GM12878 (cell line): ENCODE measurements at regions not wholly inside any gene's neighbourhood (a gene's known extent, or its start where the extent isn't known, plus 50 kb on each side); places are given as distances from the start of the nearest gene placed in this dataset.

Experiments
- ATAC-seq: fragments of 200-7000 bp; cut with Tn5 transposase; 3 replicates; pipeline ENCODE4 v1.9.1; 2020; ENCODE audit warnings: mild to moderate bottlenecking, moderate library complexity
- BruUV-seq: library from RNA; stranded (reverse); fragments of 400-500 nt; replicated peaks from 2 replicates; lab custom pipeline; 2021; lab: Mats Ljungman, UMichigan
- CTCF ChIA-PET: fragments of 300-600 bp; sonication (Branson Sonifier 250); formaldehyde crosslinking; extraction: SDS; loops from one replicate; lab custom pipeline; 2021; ENCODE audit warnings: inconsistent platforms; lab: Yijun Ruan, JAX
- POLR2A ChIA-PET: fragments of 350-600 bp; formaldehyde crosslinking; extraction: SDS; loops from one replicate; lab custom pipeline; 2021; ENCODE audit warnings: inconsistent platforms; lab: Charles Lee
- RAD21 ChIA-PET: fragments of 300-600 bp; sonication (Branson Sonifier 250); formaldehyde crosslinking; loops from one replicate; lab custom pipeline; 2023; ENCODE audit warnings: antibody characterized with exemption; ENCODE audit not compliant: unreplicated experiment; lab: Charles Lee
- SMC1A ChIA-PET: fragments of 300-600 bp; sonication (Branson Sonifier 250); formaldehyde crosslinking; loops from one replicate; lab custom pipeline; 2023; ENCODE audit not compliant: unreplicated experiment, uncharacterized antibody; lab: Charles Lee
- DNase-seq: peaks from one replicate; pipeline ENCODE4 v3.0.0-alpha.2; 2011; ENCODE audit warnings: low read depth, low spot score
- FAIRE-seq: peaks from 3 replicates; lab custom pipeline; 2011; peaks lifted over from hg19 to GRCh38; lab: Jason Lieb, UNC
- H2AFZ ChIP-seq: 2 replicates; pipeline ENCODE4 v1.6.0; 2011; ENCODE audit warnings: low read depth, low read length, control low read depth; ENCODE audit not compliant: control insufficient read depth
- H3K27ac ChIP-seq: 2 replicates; pipeline ENCODE4 v1.5.1; 2011; ENCODE audit warnings: control low read depth; ENCODE audit not compliant: control insufficient read depth, insufficient read depth
- H3K27me3 ChIP-seq, 2 experiments: replicated peaks in 1 of 2; 2 replicates each; pipeline versions ENCODE4 v1.6.0 to v1.6.1; 2011; ENCODE audit warnings: low read length in 1 of 2; ENCODE audit not compliant: control insufficient read depth in 2 of 2, insufficient read depth in 2 of 2
- H3K36me3 ChIP-seq, 2 experiments: 2 replicates each; pipeline ENCODE4 v1.5.1; 2011; ENCODE audit warnings: low read length in 1 of 2; ENCODE audit not compliant: control insufficient read depth in 2 of 2, insufficient read depth in 2 of 2
- H3K4me1 ChIP-seq: 2 replicates; pipeline ENCODE4 v1.6.1; 2011; ENCODE audit warnings: mild to moderate bottlenecking, low read length, moderate library complexity, mixed read lengths; ENCODE audit not compliant: control insufficient read depth, insufficient read depth
- H3K4me2 ChIP-seq: 2 replicates; pipeline ENCODE4 v1.6.0; 2011; ENCODE audit warnings: control low read depth; ENCODE audit not compliant: control insufficient read depth, insufficient read depth
- H3K4me3 ChIP-seq: fragments of 200-600 bp; sonication (generic); 2 replicates; pipeline ENCODE4 v1.5.1; 2016
- H3K79me2 ChIP-seq: 2 replicates; pipeline ENCODE4 v1.6.0; 2011; ENCODE audit warnings: low read length; ENCODE audit not compliant: control insufficient read depth, insufficient read depth
- H3K9ac ChIP-seq: 2 replicates; pipeline ENCODE4 v1.8.0; 2011; ENCODE audit warnings: low read length, control low read depth, mixed read lengths; ENCODE audit not compliant: control insufficient read depth, insufficient read depth
- H3K9me3 ChIP-seq: replicated peaks from 3 replicates; pipeline ENCODE4 v1.5.1; 2011; ENCODE audit warnings: mild to moderate bottlenecking, low read length; ENCODE audit not compliant: control insufficient read depth, insufficient read depth
- H4K20me1 ChIP-seq: 2 replicates; pipeline ENCODE4 v1.6.0; 2011; ENCODE audit not compliant: control insufficient read depth, insufficient read depth
- E2F8 ChIP-seq: fragments of 450-650 bp; IDR thresholded peaks from 2 replicates; pipeline ENCODE4 v1.6.1; 2018; ENCODE audit warnings: mild to moderate bottlenecking, low read depth, moderate library complexity; ENCODE audit not compliant: partially characterized antibody
- JUNB ChIP-seq: IDR thresholded peaks from 2 replicates; pipeline ENCODE4 v1.6.1; 2016; ENCODE audit warnings: antibody characterized with exemption, mild to moderate bottlenecking
- NFYB ChIP-seq: IDR thresholded peaks from 2 replicates; pipeline ENCODE4 v1.6.1; 2011; ENCODE audit warnings: low read depth, mild to moderate bottlenecking, low read length, improper control_type of control experiment, moderate library complexity; ENCODE audit not compliant: insufficient read depth
- POU2F2 ChIP-seq: IDR thresholded peaks from 3 replicates; pipeline ENCODE4 v1.6.1; 2011; ENCODE audit warnings: low read depth, mild to moderate bottlenecking, low read length, borderline replicate concordance
- TCF3 ChIP-seq: IDR thresholded peaks from 2 replicates; pipeline ENCODE4 v1.6.1; 2012; ENCODE audit warnings: low read depth, mild to moderate bottlenecking, low read length, borderline replicate concordance; ENCODE audit not compliant: insufficient read depth
- WGBS: methylation state at CpG from one replicate; pipeline ENCODE4 v1.1.6; 2016; ENCODE audit warnings: low lambda C conversion rate; ENCODE audit not compliant: insufficient replicate concordance, insufficient coverage; ENCODE audit errors: missing lambda C conversion rate; 5-methylcytosine and 5-hydroxymethylcytosine counted together
- in situ Hi-C: fragments of 300-500 bp; cut with MboI; formaldehyde crosslinking; loops from 9 replicates; pipeline ENCODE4 v1.14.3; 2018; ENCODE audit warnings: mixed read lengths
- intact Hi-C: fragments of 100-400 bp; cut with micrococcal nuclease; formaldehyde crosslinking; loops from one replicate; pipeline ENCODE4 v1.14.2; 2022; ENCODE audit not compliant: unreplicated experiment

DNA sequence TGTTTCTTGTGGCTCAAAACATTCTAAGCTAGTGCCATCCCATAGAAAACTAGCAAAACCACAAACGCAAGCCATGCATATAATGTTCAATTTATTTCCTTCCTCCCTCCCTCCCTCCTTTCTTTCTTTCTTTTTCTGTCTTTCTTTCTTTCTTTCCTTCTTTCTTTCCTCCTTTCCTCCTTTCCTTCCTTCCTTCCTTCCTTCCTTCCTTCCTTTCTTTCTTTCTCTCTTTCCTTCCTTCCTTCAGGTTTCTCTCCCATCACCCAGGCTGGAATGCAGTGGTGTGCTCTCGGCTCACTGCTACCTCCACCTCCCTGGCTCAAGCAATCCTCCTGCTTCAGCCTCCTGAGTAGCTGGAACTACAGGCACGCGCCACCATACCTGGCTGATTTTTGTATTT lies 492.8 kb upstream of the PROK2 start:
- no TSS peak for BruUV-seq
- RAD21 ChIA-PET: no interaction called here
- no peak for ATAC-seq

More for the DNA sequence above, 492.8 kb upstream of the PROK2 start:
- no peaks in the 10 kb centered on the region for H3K27me3 ChIP-seq
- FAIRE-seq: no peak
- SMC1A ChIA-PET: no interaction called here
- peaks cover 16% of the 10 kb centered on the region for H3K4me1 ChIP-seq
- intact Hi-C loops: loop anchor here (5.0 kb wide), 1 partner anchor 545 kb away; no protein-coding TSS in a partner anchor
- no peak for TF ChIP-seq JUNB
- TF ChIP-seq E2F8: no peak
- TF ChIP-seq TCF3: no peak
- no peak for TF ChIP-seq NFYB
- TF ChIP-seq POU2F2: no peak
- TF ChIP-seq, all 136 proteins: peak for 0
- POLR2A ChIA-PET: no interaction called here
- no peak for DNase-seq
- H3K9me3 ChIP-seq: no peaks in the 10 kb centered on the region; the same call in 2 of the 3 replicates
- H3K79me2 ChIP-seq: no peaks in the 10 kb centered on the region
- in situ Hi-C loops: no loop called here
- WGBS: 90% methylated on average over 4 of the region's 4 CpGs
- no peak overlapping the region for H3K27ac ChIP-seq
- CTCF ChIA-PET: interaction anchor here (1.5 kb wide), 1 partner anchor 600 kb away, joined by 4 read pairs; no protein-coding TSS in a partner anchor
- H3K4me3 ChIP-seq: no peak overlapping the region
- H3K36me3 ChIP-seq: no peaks in the 10 kb centered on the region
- no peak overlapping the region for H2AFZ ChIP-seq
- no peak overlapping the region for H3K9ac ChIP-seq
- no peaks in the 10 kb centered on the region for H4K20me1 ChIP-seq
- no peak overlapping the region for H3K4me2 ChIP-seq
